ENCODE measurements at regions not wholly inside any gene's neighbourhood (a gene's known extent, or its start where the extent isn't known, plus 50 kb on each side); places are given as distances from the start of the nearest gene placed in this dataset.

DNA sequence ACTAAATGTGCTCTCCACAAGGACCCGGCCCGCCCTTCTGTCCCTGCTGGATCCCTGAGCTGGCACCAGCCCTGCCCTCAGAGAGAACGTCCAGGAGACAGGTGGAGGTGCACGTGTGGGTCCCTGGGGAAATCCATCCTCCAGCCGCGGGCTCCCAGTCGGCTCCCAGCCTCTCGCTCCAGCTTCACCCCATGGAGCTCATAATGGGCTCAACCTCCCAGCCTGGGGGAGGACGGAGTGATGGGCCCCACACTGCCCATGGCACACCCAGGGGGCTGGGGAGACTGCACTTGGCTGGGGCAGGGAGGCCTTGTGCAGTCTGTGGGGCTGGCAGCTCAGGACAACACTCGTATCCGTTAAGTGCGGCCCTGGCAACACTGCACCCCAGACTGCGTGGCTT lies 250.5 kb downstream of the TMEM121 start:
- no peak for DNase-seq (ENCODE audit: low read depth)

- no peak for DNase-seq (ENCODE audit: low read depth)
Measured at GRCh38 chr14:105783707-105784106, 257.3 kb downstream of the TMEM121 start.

DNA sequence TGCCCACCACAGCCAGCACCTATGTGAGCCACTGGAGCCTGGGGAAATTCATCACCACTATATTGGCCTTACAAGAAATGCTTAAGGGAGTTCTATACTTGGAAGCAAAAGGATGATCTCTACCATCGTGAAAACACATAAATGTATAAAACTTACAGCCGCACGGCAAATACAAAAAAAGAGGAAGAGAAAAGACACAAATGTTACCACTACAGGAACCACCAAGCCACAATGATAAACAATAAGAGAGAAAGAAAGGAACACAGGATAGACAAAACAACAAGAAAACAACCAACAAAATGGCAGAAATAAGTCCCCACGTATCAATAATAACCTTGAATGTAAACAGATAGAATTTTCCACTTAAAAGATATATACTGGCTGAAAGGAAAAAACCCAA lies 267.5 kb downstream of the TMEM121 start:
- DNase-seq (ENCODE audit: low read depth), result no peak

GRCh38 chr14:105797546-105797945 lies 271.2 kb downstream of the TMEM121 start:
- DNase-seq (ENCODE audit: low read depth), result no peak

DNA sequence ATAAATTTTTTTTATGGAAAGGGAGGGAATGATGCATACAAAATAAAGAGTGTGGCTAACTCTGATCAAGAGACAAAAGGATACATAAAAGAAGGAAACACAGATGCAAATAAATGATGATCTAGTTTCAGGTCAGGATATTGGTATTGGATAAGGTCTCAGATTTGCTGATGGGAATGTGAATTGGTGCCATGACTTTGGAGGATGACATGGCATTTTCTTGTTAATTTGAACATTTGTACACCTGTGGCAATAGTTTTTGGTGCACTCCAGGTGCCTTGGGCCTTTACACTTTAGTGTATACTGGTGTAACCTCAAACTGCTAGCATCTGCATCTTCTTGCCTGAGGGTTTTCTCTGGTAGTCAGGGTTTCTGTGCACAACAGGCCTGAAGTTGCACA lies 279.3 kb downstream of the TMEM121 start:
- DNase-seq (ENCODE audit: low read depth), result no peak

DNA sequence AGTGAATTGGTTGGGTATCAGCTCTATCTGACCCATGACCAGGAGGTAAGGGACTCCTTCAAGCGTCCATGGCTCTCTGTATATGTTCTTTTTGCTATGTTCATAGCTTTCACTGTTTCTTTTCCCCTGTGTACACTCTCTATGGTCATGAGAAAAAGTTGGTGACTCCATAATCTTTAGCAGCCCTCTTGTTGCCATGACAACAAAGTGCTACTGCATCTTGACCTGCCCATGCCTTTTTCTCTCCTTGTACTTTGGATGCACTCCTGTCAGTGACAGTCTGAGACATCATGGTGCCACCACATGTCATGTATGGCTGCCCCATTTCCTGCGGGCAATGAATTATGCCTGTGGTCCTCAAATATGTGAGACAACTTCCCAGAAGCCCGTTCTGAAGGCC lies 280.2 kb downstream of the TMEM121 start:
- no peak for DNase-seq (ENCODE audit: low read depth)

DNA sequence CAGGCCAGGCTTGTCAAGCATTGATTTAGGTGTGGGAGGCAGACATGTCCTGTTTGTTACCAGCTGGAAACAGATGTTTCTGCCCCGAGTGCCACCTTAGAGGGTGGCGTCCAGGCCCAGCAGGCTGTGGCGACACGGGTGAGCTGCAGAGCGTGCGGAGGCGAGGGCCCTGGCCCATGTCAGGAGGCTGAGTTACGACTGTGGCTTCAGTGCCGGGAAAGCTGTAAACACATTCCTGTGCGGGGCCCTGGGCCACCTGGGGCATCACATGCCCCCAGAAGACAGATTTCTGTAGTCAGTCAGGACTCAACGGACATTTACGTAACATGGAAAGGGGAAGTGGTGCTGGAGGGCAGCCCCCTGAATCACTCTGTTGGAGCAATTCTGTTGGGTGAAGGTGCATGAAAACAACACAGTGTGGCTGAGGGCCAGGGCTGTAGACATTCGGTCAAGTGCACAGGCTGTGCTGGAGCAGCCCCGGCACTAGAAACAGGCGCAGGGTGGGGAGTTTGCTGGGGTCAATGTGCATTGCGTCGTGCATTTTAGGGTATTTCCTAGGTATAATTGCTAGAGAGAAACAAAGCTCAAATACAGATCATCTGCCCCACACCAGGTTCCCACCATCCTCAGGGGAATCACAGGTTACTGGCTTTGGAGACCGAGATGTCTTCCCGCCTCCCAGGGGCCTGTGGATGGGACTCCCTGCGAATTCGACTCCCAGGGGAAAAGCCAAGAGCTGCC lies 291.8 kb downstream of the TMEM121 start:
- no peak for DNase-seq (ENCODE audit: low read depth)

DNA sequence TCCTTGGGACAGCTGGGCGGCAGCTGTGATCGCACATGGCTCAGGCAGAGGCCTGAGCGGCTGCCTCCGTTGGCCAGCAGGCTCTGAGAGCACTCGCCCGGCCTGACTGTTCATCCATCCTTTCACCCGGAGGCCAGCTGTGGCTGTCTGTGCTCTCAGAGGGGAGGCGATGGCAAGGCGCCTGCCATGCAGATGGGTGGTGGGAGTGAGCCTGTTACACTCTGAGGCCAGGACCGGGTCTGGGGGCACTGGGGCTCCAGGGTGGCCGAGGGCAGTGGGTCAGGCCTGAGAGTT lies 292.3 kb downstream of the TMEM121 start:
- DNase-seq (ENCODE audit: low read depth), result no peak

- no peak for DNase-seq (ENCODE audit: low read depth)
Measured at GRCh38 chr14:105830171-105830570, 303.8 kb downstream of the TMEM121 start.

DNA sequence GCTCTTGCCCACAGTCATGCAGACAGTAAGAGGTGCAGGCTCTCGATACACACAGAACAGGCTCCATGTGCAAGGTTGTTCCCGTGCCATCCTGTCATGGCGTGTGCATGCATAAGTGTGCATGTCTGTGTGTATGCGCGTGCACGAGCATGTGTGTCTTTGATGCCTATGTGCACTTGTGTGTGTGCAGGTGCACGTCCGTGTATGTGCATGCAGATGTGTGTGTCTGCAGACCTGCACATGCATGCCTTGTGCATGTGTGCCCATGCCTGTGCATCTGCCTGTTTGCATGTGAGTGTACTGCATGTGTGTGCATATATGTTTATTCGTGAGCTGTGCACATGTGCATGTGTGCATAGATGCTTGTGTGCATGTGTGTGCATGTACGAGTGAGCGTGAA lies 309.8 kb downstream of the TMEM121 start:
- no peak for DNase-seq (ENCODE audit: low read depth)

GRCh38 chr14:105836730-105837129 lies 310.3 kb downstream of the TMEM121 start:
- no peak for DNase-seq (ENCODE audit: low read depth)

GRCh38 chr14:105837349-105838063 lies 311.1 kb downstream of the TMEM121 start:
- no peak for DNase-seq (ENCODE audit: low read depth)

- no peak for DNase-seq (ENCODE audit: low read depth)
Measured at GRCh38 chr14:105838107-105838506, 311.7 kb downstream of the TMEM121 start.

GRCh38 chr14:105838591-105839424 lies 312.4 kb downstream of the TMEM121 start:
- DNase-seq (ENCODE audit: low read depth), result no peak

- no peak for DNase-seq (ENCODE audit: low read depth)
Measured at GRCh38 chr14:105839425-105840265, 313.3 kb downstream of the TMEM121 start.

GRCh38 chr14:105840266-105841021 lies 314.1 kb downstream of the TMEM121 start:
- no peak for DNase-seq (ENCODE audit: low read depth)

DNA sequence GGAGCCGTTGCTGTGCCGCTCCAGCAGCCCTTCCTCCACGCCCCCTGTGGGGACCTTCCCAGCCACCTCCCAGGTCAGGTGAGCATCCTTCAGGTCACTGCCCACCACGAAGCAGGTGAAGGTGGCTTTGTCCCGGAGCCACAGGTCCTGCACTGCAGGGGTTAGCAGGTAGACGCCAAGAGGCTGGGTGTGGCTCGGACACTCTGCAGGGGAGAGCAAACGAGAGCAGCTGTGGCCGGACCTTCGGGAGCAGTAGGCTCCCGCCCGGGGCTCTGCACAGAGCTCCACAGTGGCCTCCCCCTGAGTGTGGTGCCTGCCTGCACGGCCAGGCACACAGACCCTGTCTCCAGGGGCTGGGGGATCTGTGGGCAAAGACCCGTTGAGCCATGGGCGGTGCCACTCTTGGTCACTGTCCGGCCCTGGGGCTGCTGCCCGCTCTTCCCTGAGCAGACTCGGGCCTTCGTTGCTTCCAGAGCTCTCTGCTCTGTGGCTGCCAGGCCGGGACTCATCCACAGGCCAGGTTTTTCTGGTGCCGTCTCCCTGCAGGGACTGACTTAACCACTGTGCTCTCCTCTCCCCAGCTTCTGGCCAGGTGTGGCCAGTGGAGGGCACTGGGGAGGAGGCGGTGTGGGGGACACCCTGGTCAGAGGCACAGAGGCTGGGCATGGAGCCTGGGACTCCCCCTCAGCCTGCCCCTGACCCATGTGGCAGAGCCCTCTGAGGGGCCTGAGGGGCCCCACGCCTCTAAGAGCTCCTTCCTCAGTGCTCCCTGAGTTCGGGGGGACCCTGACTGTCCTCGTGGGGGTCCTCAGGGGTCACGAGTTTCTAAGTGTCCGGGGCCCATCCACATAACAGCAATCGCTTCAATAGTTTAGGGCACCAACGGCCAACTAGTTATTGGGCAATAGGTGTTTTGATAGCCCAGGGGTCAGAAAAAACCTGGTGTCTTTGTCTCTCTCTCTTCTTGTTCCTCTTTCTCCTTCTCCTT lies 314.9 kb downstream of the TMEM121 start:
- no peak for DNase-seq (ENCODE audit: low read depth)

DNA sequence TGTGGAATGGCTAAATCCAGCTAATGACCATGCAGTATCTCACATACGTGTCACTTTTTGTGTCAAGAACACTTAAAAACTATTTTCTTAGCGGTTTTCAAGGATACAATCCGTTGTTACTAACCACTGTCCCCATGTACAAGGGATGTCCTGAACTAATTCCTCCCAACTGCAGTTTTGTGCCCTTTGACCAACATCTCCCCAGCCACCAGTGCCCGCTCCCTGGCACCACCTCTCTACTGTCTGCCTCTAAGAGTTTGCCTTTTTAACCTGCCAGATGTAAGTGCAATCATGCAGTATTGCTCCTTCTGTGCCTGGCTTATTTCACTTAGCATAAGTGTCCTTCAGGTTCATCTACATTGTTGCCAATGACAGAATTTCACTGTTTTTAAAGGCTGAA lies 315.7 kb downstream of the TMEM121 start:
- no peak for DNase-seq (ENCODE audit: low read depth)

GRCh38 chr14:105843444-105844046 lies 317.2 kb downstream of the TMEM121 start:
- no peak for DNase-seq (ENCODE audit: low read depth)

All from activated T-cell treated with anti-CD3 and anti-CD28 coated beads for 24 hours (primary cell).